C4-2B (cell line): ENCODE measurements at regions not wholly inside any gene's neighbourhood (a gene's known extent, or its start where the extent isn't known, plus 50 kb on each side); places are given as distances from the start of the nearest gene placed in this dataset.

Experiments used
- CTCF ChIP-seq: fragments of 450-650 bp; conservative IDR thresholded peaks from 2 replicates; pipeline ENCODE4 v1.5.1; 2017; ENCODE audit warnings: mild to moderate bottlenecking
- ZFX ChIP-seq: fragments of 450-650 bp; IDR thresholded peaks from 2 replicates; pipeline ENCODE4 v1.6.1; 2017

- TF ChIP-seq CTCF (no peak), ZFX (no peak)
Observed at GRCh38 chr1:87252406-87252805, 76.3 kb upstream of the LMO4 start.
